Liver (tissue), 8 donors: ENCODE measurements at regions not wholly inside any gene's neighbourhood (a gene's known extent, or its start where the extent isn't known, plus 50 kb on each side); places are given as distances from the start of the nearest gene placed in this dataset.
"Not testable (repeated sequence)": the region's sequence is repeated elsewhere in the genome, so short reads cannot be mapped to it uniquely, and the experiment has no call there.

Experiments used
- DNase-seq: peaks from one replicate; pipeline ENCODE4 v3.0.0-alpha.2; 2017; ENCODE audit warnings: low spot score
- H3K27ac ChIP-seq, 2 donors: one replicate each; pipeline ENCODE4 v1.7.0; 2013; ENCODE audit warnings: inconsistent platforms in 2 of 2, low read length in 2 of 2, control low read depth in 1 of 2, low read depth in 1 of 2, mild to moderate bottlenecking in 1 of 2
- H3K27me3 ChIP-seq, 4 donors: one replicate each; pipeline versions ENCODE4 v1.6.1 to v1.7.0; 2013; ENCODE audit warnings: low read length in 3 of 4, inconsistent platforms in 1 of 4, mild to moderate bottlenecking in 1 of 4, moderate library complexity in 1 of 4; ENCODE audit not compliant: control insufficient read depth in 4 of 4, insufficient read depth in 4 of 4
- H3K36me3 ChIP-seq, 4 donors: one replicate each; pipeline versions ENCODE4 v1.6.1 to v1.7.0; 2013; ENCODE audit warnings: low read length in 3 of 4, mild to moderate bottlenecking in 3 of 4, low read depth in 1 of 4, moderate library complexity in 1 of 4; ENCODE audit not compliant: control insufficient read depth in 4 of 4, insufficient read depth in 3 of 4
- H3K4me1 ChIP-seq, 4 donors: one replicate each; pipeline versions ENCODE4 v1.6.1 to v1.7.0; 2013; ENCODE audit warnings: low read length in 3 of 4, mild to moderate bottlenecking in 3 of 4, moderate library complexity in 1 of 4; ENCODE audit not compliant: control insufficient read depth in 4 of 4, insufficient read depth in 4 of 4
- H3K4me3 ChIP-seq, 3 donors: one replicate each; pipeline versions ENCODE4 v1.6.1 to v1.7.0; 2013; ENCODE audit warnings: low read length in 3 of 3, control low read depth in 1 of 3, low read depth in 1 of 3, mild to moderate bottlenecking in 1 of 3
- H3K9ac ChIP-seq, 2 donors: one replicate each; pipeline ENCODE4 v1.7.0; 2013; ENCODE audit warnings: low read length in 2 of 2, mild to moderate bottlenecking in 2 of 2, moderate library complexity in 2 of 2, control low read depth in 1 of 2, low read depth in 1 of 2
- H3K9me3 ChIP-seq, 4 donors: one replicate each; pipeline versions ENCODE4 v1.6.1 to v1.7.0; 2013; ENCODE audit warnings: low read length in 3 of 4; ENCODE audit not compliant: control insufficient read depth in 4 of 4
- ATF3 ChIP-seq: IDR thresholded peaks from 2 replicates; pipeline ENCODE4 v1.6.1; 2016; ENCODE audit warnings: antibody characterized with exemption
- CTCF ChIP-seq: fragments of 150-350 bp; IDR thresholded peaks from 2 replicates; pipeline ENCODE4 v1.5.1; 2017; ENCODE audit warnings: improper control_type of control experiment, low read depth, low read length; ENCODE audit not compliant: missing input control
- EGR1 ChIP-seq, 2 donors: IDR thresholded peaks; 2 replicates each; pipeline ENCODE4 v1.6.1; 2016 to 2018; ENCODE audit warnings: antibody characterized with exemption in 2 of 2, low read depth in 2 of 2
- FOXA2 ChIP-seq: IDR thresholded peaks from 2 replicates; pipeline ENCODE4 v1.6.1; 2016; ENCODE audit warnings: antibody characterized with exemption
- GABPA ChIP-seq, 2 donors: IDR thresholded peaks in 1 of 2; conservative IDR thresholded peaks in 1 of 2; 2 replicates each; pipeline ENCODE4 v1.6.1; 2016; ENCODE audit warnings: antibody characterized with exemption in 2 of 2, mild to moderate bottlenecking in 1 of 2, moderate library complexity in 1 of 2
- HNF4A ChIP-seq, 2 donors: conservative IDR thresholded peaks; 2 replicates each; pipeline ENCODE4 v1.6.1; 2016; ENCODE audit warnings: antibody characterized with exemption in 2 of 2, mild to moderate bottlenecking in 2 of 2
- HNF4G ChIP-seq: IDR thresholded peaks from 2 replicates; pipeline ENCODE4 v1.6.1; 2016; ENCODE audit warnings: antibody characterized with exemption
- JUND ChIP-seq, 2 donors: IDR thresholded peaks; 2 replicates each; pipeline ENCODE4 v1.6.1; 2016; ENCODE audit warnings: antibody characterized with exemption in 2 of 2
- MAX ChIP-seq: IDR thresholded peaks from 2 replicates; pipeline ENCODE4 v1.6.1; 2016; ENCODE audit warnings: antibody characterized with exemption
- RAD21 ChIP-seq, 2 donors: IDR thresholded peaks; 2 replicates each; pipeline ENCODE4 v1.6.1; 2016; ENCODE audit warnings: antibody characterized with exemption in 2 of 2, mild to moderate bottlenecking in 2 of 2
- RXRA ChIP-seq, 2 donors: IDR thresholded peaks; 2 replicates each; pipeline ENCODE4 v1.6.1; 2017 to 2018; ENCODE audit warnings: antibody characterized with exemption in 2 of 2, mild to moderate bottlenecking in 1 of 2
- SP1 ChIP-seq: IDR thresholded peaks from 2 replicates; pipeline ENCODE4 v1.6.1; 2018; ENCODE audit warnings: antibody characterized with exemption, mild to moderate bottlenecking
- TAF1 ChIP-seq: conservative IDR thresholded peaks from 2 replicates; pipeline ENCODE4 v1.6.1; 2016; ENCODE audit warnings: antibody characterized with exemption, mild to moderate bottlenecking
- YY1 ChIP-seq: IDR thresholded peaks from 2 replicates; pipeline ENCODE4 v1.6.1; 2016; ENCODE audit warnings: antibody characterized with exemption, mild to moderate bottlenecking
- ZBTB33 ChIP-seq: IDR thresholded peaks from 2 replicates; pipeline ENCODE4 v1.6.1; 2016; ENCODE audit warnings: antibody characterized with exemption
- WGBS: extraction: QIAGEN DNeasy Blood & Tissue Kit; methylation state at CpG from one replicate; pipeline ENCODE4 v1.1.7; 2013; 5-methylcytosine and 5-hydroxymethylcytosine counted together
- donor health status: healthy.
- donor health status: healthy.
- donor health status: healthy.
- donor health status: healthy.
- donor health status: healthy.

- Histone ChIP-seq H3K27ac (no peak overlapping the region), H3K9me3 (no peaks in the 10 kb centered on the region), H3K4me1 (no peaks in the 10 kb centered on the region), H3K27me3 (no peaks in the 10 kb centered on the region), H3K9ac (no peak overlapping the region), H3K36me3 (no peaks in the 10 kb centered on the region), H3K4me3 (no peak overlapping the region)
- DNase-seq: no peak
- 72% methylated on average over 3 of the region's 3 CpGs for WGBS
- no peak for TF ChIP-seq YY1
- TF ChIP-seq RXRA (IDR thresholded peaks at IDR 0.05): no peak
- TF ChIP-seq SP1: no peak
- TF ChIP-seq JUND (IDR thresholded peaks at IDR 0.05): no peak
- no peak for TF ChIP-seq ZBTB33
- no peak for TF ChIP-seq GABPA (IDR thresholded peaks at IDR 0.05 in 1 of 2, conservative IDR thresholded peaks at IDR 0.05 in 1 of 2)
- no peak for TF ChIP-seq HNF4G
- no peak for TF ChIP-seq TAF1
- no peak for TF ChIP-seq ATF3
- no peak for TF ChIP-seq CTCF
- TF ChIP-seq EGR1 (IDR thresholded peaks at IDR 0.05; ENCODE audit: low read depth in 2 of 2): no peak
- no peak for TF ChIP-seq MAX
- no peak for TF ChIP-seq HNF4A (conservative IDR thresholded peaks at IDR 0.05)
Measured at GRCh38 chr14:82035397-82035796, 501.7 kb upstream of the SEL1L start.

GRCh38 chr14:82038066-82038465, 504.4 kb upstream of the SEL1L start:
- not testable (repeated sequence) for H3K4me1 ChIP-seq, H3K9ac ChIP-seq, H3K27me3 ChIP-seq, H3K9me3 ChIP-seq, H3K27ac ChIP-seq, H3K4me3 ChIP-seq, DNase-seq, H3K36me3 ChIP-seq
- 75% methylated on average over 3 of the region's 3 CpGs for WGBS

- no peak for DNase-seq
Measured at GRCh38 chr14:82045339-82045738, 511.7 kb upstream of the SEL1L start.

More at GRCh38 chr14:82045339-82045738, 511.7 kb upstream of the SEL1L start:
- Histone ChIP-seq H3K36me3 (no peaks in the 10 kb centered on the region), H3K27ac (no peak overlapping the region), H3K9ac (no peak overlapping the region), H3K4me1 (no peaks in the 10 kb centered on the region), H3K4me3 (no peak overlapping the region), H3K9me3 (no peaks in the 10 kb centered on the region), H3K27me3 (no peaks in the 10 kb centered on the region)
- WGBS: 68% methylated on average over 1 of the region's 1 CpG
- TF ChIP-seq RAD21 (IDR thresholded peaks at IDR 0.05): peak in 1 of 2 donors; percentile 16
- no peak for TF ChIP-seq MAX
- TF ChIP-seq ATF3: no peak
- no peak for TF ChIP-seq JUND (IDR thresholded peaks at IDR 0.05)
- peak in 1 of 2 donors; percentile 22 for TF ChIP-seq HNF4A (conservative IDR thresholded peaks at IDR 0.05)
- TF ChIP-seq FOXA2: no peak
